ES-I3 (cell line): ENCODE measurements at regions not wholly inside any gene's neighbourhood (a gene's known extent, or its start where the extent isn't known, plus 50 kb on each side); places are given as distances from the start of the nearest gene placed in this dataset.

Source experiments
- H3K36me3 ChIP-seq: 2 replicates; pipeline ENCODE4 v1.6.1; 2013; ENCODE audit warnings: mild to moderate bottlenecking, low read length, control low read depth, moderate library complexity; ENCODE audit not compliant: insufficient read depth
- H3K4me1 ChIP-seq: 2 replicates; pipeline ENCODE4 v1.6.1; 2013; ENCODE audit warnings: mild to moderate bottlenecking, control low read depth, low read length; ENCODE audit not compliant: insufficient read depth
- H3K9ac ChIP-seq: 2 replicates; pipeline ENCODE4 v1.6.1; 2013; ENCODE audit warnings: low read depth, mild to moderate bottlenecking, low read length, moderate library complexity
- H3K9me3 ChIP-seq: 2 replicates; pipeline ENCODE4 v1.6.1; 2013; ENCODE audit warnings: mild to moderate bottlenecking, low read length, moderate library complexity; ENCODE audit not compliant: control insufficient read depth, insufficient read depth

- no peak overlapping the region for H3K9ac ChIP-seq
- H3K9me3 ChIP-seq, result no peaks in the 10 kb centered on the region
- no peaks in the 10 kb centered on the region for H3K4me1 ChIP-seq
- no peaks in the 10 kb centered on the region for H3K36me3 ChIP-seq
Observed at GRCh38 chr3:132205609-132206008, 111.6 kb upstream of the ACP3 start.

DNA sequence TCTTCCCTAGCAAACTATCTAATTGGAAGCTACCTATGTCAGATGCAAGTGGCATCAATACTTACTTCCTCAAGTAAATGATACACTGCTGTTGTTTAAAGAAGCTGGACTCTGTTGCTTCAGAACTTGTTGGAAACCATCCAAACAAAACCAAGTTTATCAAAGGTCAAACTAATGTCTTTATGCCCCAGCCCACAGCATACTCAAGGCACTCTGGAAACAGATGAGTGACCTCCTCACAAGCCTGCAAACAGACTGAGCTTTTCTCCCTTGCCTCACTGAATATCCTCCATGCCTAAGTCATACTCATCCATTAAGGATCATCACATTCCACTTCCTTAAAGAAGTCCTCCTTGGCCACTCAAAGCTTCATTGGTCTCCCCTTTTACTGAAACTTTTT is 107.4 kb upstream of the ACP3 start:
- H3K9me3 ChIP-seq, result no peaks in the 10 kb centered on the region
- no peaks in the 10 kb centered on the region for H3K36me3 ChIP-seq
- H3K9ac ChIP-seq, result no peak overlapping the region
- H3K4me1 ChIP-seq, result no peaks in the 10 kb centered on the region

- Histone ChIP-seq H3K4me1 (no peaks in the 10 kb centered on the region), H3K9ac (no peak overlapping the region), H3K9me3 (no peaks in the 10 kb centered on the region), H3K36me3 (no peaks in the 10 kb centered on the region)
Observed at GRCh38 chr3:132210476-132211346, 106.5 kb upstream of the ACP3 start.

- Histone ChIP-seq H3K36me3 (no peaks in the 10 kb centered on the region), H3K4me1 (no peaks in the 10 kb centered on the region), H3K9me3 (no peaks in the 10 kb centered on the region), H3K9ac (no peak overlapping the region)
Observed at GRCh38 chr3:132211896-132212295, 105.3 kb upstream of the ACP3 start.

DNA sequence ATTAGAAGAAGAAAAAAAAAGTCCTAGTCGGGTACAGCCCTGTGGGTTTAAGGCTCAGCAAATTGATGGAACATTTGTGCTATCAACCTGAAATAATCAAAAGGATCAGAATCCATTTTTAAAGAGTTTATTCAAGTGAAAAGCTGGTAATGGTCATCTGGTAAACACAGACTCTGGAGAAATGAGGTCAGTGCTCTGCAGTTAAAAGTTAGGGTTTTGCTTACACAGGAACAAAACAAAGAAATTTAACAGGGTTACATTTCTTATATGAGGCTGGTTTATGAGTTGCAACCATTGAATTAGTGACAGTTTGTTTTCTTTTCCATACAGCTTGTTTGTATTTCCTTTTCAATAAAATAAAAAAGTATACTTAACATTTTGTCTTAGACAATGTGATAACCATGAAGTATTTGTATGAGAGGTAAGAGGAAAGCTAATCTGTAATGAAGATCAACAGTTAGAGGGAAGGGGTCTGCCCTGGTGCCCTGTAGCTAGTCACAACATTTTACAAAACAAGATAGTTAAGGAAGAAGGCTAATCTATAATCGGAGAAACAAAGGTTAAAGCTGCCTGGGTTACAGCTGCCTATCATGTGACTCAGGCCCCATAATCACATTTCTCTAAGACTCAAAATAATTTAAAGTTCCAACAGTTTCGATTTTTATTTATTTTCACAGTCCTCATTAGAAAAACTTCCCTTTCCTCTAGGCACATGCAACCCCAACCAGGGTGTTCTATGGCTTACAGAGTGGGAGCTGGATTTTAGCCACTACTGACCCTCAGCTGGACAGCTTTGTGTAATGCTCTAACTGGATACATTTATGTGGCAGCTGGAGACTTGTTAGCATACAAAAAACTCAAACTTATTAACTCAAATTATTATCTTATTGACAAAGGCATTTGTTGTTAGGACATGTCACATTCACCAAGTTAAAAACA is 98.1 kb upstream of the ACP3 start:
- Histone ChIP-seq H3K9ac (no peak overlapping the region), H3K9me3 (no peaks in the 10 kb centered on the region), H3K4me1 (peaks cover 12% of the 10 kb centered on the region), H3K36me3 (no peaks in the 10 kb centered on the region)

DNA sequence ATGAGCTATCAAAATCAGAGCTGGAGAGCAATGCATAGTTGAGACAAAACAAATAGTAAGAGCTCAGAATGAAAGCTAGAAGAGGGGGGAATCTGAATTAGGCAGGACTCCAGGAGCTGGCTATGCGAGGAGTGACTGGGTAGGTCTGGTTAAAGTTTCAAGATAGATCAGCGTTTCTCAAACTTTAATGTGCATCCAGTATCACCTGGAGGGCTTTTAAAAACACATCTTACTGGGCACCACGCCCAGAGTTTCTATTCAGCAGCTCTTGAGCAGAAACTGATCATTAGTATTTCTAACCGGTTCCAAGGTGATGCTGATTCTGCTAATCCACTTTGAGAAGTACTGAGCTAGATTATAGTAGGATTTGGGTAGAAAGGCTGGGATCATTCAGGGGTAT is 96.2 kb upstream of the ACP3 start:
- Histone ChIP-seq H3K9me3 (no peaks in the 10 kb centered on the region), H3K4me1 (peaks cover 14% of the 10 kb centered on the region), H3K9ac (no peak overlapping the region), H3K36me3 (no peaks in the 10 kb centered on the region)

DNA sequence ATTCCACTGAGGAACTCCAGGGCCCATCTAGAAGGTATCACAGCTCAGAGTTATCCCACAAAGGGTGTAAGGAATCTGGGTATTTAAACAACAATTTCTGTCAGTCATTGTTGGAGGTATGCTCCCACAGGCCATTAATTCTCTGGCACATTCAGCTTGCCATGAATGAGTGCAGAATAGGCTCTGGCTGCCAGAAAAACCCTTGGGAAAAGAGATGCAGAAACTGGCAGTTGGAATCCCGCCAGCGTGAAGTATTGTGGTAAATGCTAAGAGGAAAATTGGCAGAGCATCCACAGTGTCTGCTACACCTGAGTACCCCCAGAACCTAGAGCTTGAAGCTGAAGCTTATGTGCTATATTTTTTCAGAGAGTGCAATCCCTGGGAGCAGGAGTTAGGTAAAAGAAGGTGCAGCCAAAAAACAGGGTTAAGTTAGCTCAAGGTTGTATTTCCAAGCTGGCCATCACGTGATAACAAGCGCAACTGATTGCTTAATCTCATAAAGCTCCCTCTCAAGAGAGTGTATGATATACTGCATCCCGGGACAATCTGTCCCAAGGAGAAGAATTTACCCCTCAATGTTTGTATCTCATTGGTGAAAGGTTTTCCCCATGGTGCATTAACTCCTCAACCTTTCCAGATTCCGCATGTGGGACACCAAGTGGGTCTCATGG is 94.2 kb upstream of the ACP3 start:
- Histone ChIP-seq H3K36me3 (no peaks in the 10 kb centered on the region), H3K4me1 (peaks cover 11% of the 10 kb centered on the region), H3K9ac (no peak overlapping the region), H3K9me3 (no peaks in the 10 kb centered on the region)

DNA sequence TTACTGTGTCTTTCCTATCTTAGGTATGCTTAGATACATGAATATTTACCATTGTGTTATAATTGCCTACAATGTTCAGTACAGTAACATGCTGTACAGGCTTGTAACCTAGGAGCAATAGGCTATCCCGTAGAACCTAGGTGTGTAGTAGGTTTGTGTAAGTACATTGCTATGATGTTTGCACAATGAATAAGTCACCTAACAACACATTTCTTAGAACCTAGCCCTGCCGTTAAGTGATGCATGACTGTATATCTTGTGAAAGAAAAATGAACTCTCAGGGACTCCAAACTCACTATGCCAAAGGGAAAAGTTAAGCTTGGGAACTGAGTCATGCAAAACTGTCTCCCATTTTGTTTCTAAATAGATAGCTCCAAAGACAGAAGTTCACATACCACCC is 91.5 kb upstream of the ACP3 start:
- Histone ChIP-seq H3K36me3 (no peaks in the 10 kb centered on the region), H3K9me3 (no peaks in the 10 kb centered on the region), H3K4me1 (peaks cover 11% of the 10 kb centered on the region), H3K9ac (no peak overlapping the region)

GRCh38 chr3:132228923-132229322 is 88.3 kb upstream of the ACP3 start:
- Histone ChIP-seq H3K36me3 (no peaks in the 10 kb centered on the region), H3K4me1 (peaks cover 9% of the 10 kb centered on the region; the same call in 1 of the 2 replicates)

GRCh38 chr3:132229641-132230040 is 87.6 kb upstream of the ACP3 start:
- H3K9ac ChIP-seq, result no peak overlapping the region
- no peaks in the 10 kb centered on the region for H3K9me3 ChIP-seq
- H3K4me1 ChIP-seq, result peaks cover 9% of the 10 kb centered on the region; the same call in 1 of the 2 replicates
- no peaks in the 10 kb centered on the region for H3K36me3 ChIP-seq

More at GRCh38 chr3:132228923-132229322, 88.3 kb upstream of the ACP3 start:
- Histone ChIP-seq H3K9me3 (no peaks in the 10 kb centered on the region), H3K9ac (no peak overlapping the region)

GRCh38 chr3:132230156-132231000 is 86.8 kb upstream of the ACP3 start:
- Histone ChIP-seq H3K9me3 (no peaks in the 10 kb centered on the region), H3K4me1 (peaks cover 9% of the 10 kb centered on the region; the same call in 1 of the 2 replicates), H3K9ac (no peak overlapping the region), H3K36me3 (no peaks in the 10 kb centered on the region)

DNA sequence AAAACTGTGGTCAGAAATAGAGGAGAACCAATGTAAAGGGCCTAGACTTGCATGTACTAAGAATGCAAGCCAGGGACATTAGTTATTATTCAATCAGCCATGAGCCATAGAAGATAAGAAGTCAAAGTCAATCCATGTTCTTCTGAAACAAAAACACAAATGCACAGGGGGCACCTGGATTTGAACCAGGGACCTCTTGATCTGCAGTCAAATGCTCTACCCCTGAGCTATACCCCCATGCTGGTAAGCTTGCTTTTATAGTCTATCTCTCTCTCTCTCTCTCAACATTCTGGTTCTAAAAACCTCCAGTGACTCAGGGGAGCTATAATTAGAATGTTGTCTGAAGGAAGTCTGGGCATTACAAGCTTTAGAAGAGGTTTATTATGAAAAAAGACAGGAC is 85.6 kb upstream of the ACP3 start:
- Histone ChIP-seq H3K36me3 (no peaks in the 10 kb centered on the region), H3K9me3 (no peaks in the 10 kb centered on the region), H3K9ac (no peak overlapping the region), H3K4me1 (peaks cover 4% of the 10 kb centered on the region; the same call in 1 of the 2 replicates)

GRCh38 chr3:132232231-132232792 is 84.9 kb upstream of the ACP3 start:
- Histone ChIP-seq H3K4me1 (peaks cover 4% of the 10 kb centered on the region; the same call in 1 of the 2 replicates), H3K36me3 (no peaks in the 10 kb centered on the region), H3K9me3 (no peaks in the 10 kb centered on the region), H3K9ac (no peak overlapping the region)
